H1 (cell line): ENCODE measurements at regions not wholly inside any gene's neighbourhood (a gene's known extent, or its start where the extent isn't known, plus 50 kb on each side); places are given as distances from the start of the nearest gene placed in this dataset.

Experiments
- CTCF ChIA-PET: fragments of 300-600 bp; sonication (Branson Sonifier 250); formaldehyde crosslinking; loops from one replicate; lab custom pipeline; 2021; ENCODE audit not compliant: partially characterized antibody; lab: Charles Lee
- POLR2A ChIA-PET: fragments of 300-600 bp; sonication (Branson Sonifier 250); formaldehyde crosslinking; loops from one replicate; lab custom pipeline; 2021; ENCODE audit warnings: inconsistent platforms; ENCODE audit not compliant: partially characterized antibody; lab: Charles Lee
- DNase-seq, 2 experiments: peaks; one replicate each; pipeline versions ENCODE4 v3.0.0 to v3.0.0-alpha.2; 2010 to 2022; ENCODE audit warnings: low spot score in 2 of 2, low read depth in 1 of 2, mixed read lengths in 1 of 2
- FAIRE-seq: peaks from 2 replicates; lab custom pipeline; 2011; peaks lifted over from hg19 to GRCh38; lab: Jason Lieb, UNC
- H2AFZ ChIP-seq: 2 replicates; pipeline ENCODE4 v1.8.1; 2012; ENCODE audit warnings: low read length, inconsistent platforms
- H2AK5ac ChIP-seq: 2 replicates; pipeline ENCODE4 v1.6.1; 2013; ENCODE audit warnings: low read depth, low read length
- H2BK120ac ChIP-seq: replicated peaks from 2 replicates; pipeline ENCODE3; 2013; ENCODE audit warnings: low read depth, low read length, inconsistent platforms
- H2BK12ac ChIP-seq: 2 replicates; pipeline ENCODE4 v1.6.1; 2013; ENCODE audit warnings: low read depth, low read length
- H2BK15ac ChIP-seq: 2 replicates; pipeline ENCODE4 v1.6.1; 2013; ENCODE audit warnings: low read length
- H2BK20ac ChIP-seq: 2 replicates; pipeline ENCODE4 v1.6.1; 2013; ENCODE audit warnings: low read length
- H2BK5ac ChIP-seq: 2 replicates; pipeline ENCODE4 v1.6.1; 2013; ENCODE audit warnings: low read depth, low read length
- H3K14ac ChIP-seq: 2 replicates; pipeline ENCODE4 v1.6.1; 2013; ENCODE audit warnings: inconsistent platforms; ENCODE audit not compliant: insufficient read length
- H3K18ac ChIP-seq: 2 replicates; pipeline ENCODE4 v1.6.1; 2013; ENCODE audit warnings: low read length; ENCODE audit errors: extremely low read depth
- H3K23ac ChIP-seq: 2 replicates; pipeline ENCODE4 v1.6.1; 2013; ENCODE audit warnings: inconsistent platforms; ENCODE audit not compliant: insufficient read length
- H3K23me2 ChIP-seq: 2 replicates; pipeline ENCODE4 v1.6.1; 2013; ENCODE audit warnings: low read depth, low read length
- H3K27ac ChIP-seq: 2 replicates; pipeline ENCODE4 v1.6.1; 2011; ENCODE audit warnings: low read depth, low read length, inconsistent platforms
- H3K27me3 ChIP-seq, 4 experiments: replicated peaks in 1 of 4; 1 replicate in 1 of 4; 2 replicates in 3 of 4; pipeline versions ENCODE4 v1.6.1 to v1.8.1; 2011 to 2013; ENCODE audit warnings: low read length in 3 of 4, mild to moderate bottlenecking in 3 of 4, inconsistent platforms in 2 of 4, mixed read lengths in 2 of 4, moderate library complexity in 1 of 4; ENCODE audit not compliant: control insufficient read depth in 3 of 4, insufficient read depth in 3 of 4; ENCODE audit errors: extremely low read depth in 1 of 4
- H3K36me3 ChIP-seq, 4 experiments: 2 replicates each; pipeline versions ENCODE4 v1.6.1 to v1.8.1; 2011 to 2013; ENCODE audit warnings: mild to moderate bottlenecking in 4 of 4, low read length in 3 of 4, moderate library complexity in 2 of 4, control low read depth in 1 of 4, inconsistent platforms in 1 of 4; ENCODE audit not compliant: insufficient read depth in 4 of 4, control insufficient read depth in 2 of 4
- H3K4ac ChIP-seq: replicated peaks from 2 replicates; pipeline ENCODE3; 2013; ENCODE audit warnings: low read length, low read depth, mixed read lengths, inconsistent platforms; ENCODE audit not compliant: insufficient read length
- H3K4me1 ChIP-seq, 4 experiments: replicated peaks in 1 of 4; 1 replicate in 1 of 4; 2 replicates in 3 of 4; pipeline versions ENCODE4 v1.6.1 to v1.8.1; 2011 to 2013; ENCODE audit warnings: low read length in 3 of 4, inconsistent platforms in 2 of 4, mixed read lengths in 1 of 4; ENCODE audit not compliant: insufficient read depth in 4 of 4, control insufficient read depth in 3 of 4
- H3K4me2 ChIP-seq, 2 experiments: 2 replicates each; pipeline versions ENCODE4 v1.6.1 to v1.8.1; 2011 to 2013; ENCODE audit warnings: low read depth in 2 of 2, low read length in 2 of 2, control low read depth in 1 of 2, inconsistent platforms in 1 of 2, mild to moderate bottlenecking in 1 of 2; ENCODE audit not compliant: insufficient read depth in 1 of 2
- H3K4me3 ChIP-seq, 4 experiments: fragments of 200-600, 300-600 bp in 1 of 4; sonication (generic), shearing (Covaris generic), sonication (Bioruptor Twin) in 1 of 4; 2 replicates each; pipeline versions ENCODE4 v1.5.1 to v1.8.1; 2011 to 2016; ENCODE audit warnings: low read length in 4 of 4, low read depth in 3 of 4, control low read depth in 2 of 4, inconsistent platforms in 2 of 4, mild to moderate bottlenecking in 2 of 4, mixed read lengths in 1 of 4, moderate library complexity in 1 of 4; ENCODE audit not compliant: insufficient read depth in 2 of 4; ENCODE audit errors: extremely low read depth in 1 of 4
- H3K56ac ChIP-seq: replicated peaks from 2 replicates; pipeline ENCODE3; 2013; ENCODE audit warnings: low read depth, mild to moderate bottlenecking, mixed read lengths, low read length, inconsistent platforms; ENCODE audit not compliant: insufficient read length
- H3K79me1 ChIP-seq: 2 replicates; pipeline ENCODE4 v1.6.1; 2013; ENCODE audit warnings: low read depth, low read length, control low read depth
- H3K79me2 ChIP-seq, 2 experiments: 2 replicates each; pipeline versions ENCODE4 v1.6.1 to v1.8.1; 2012 to 2013; ENCODE audit warnings: low read length in 2 of 2, mild to moderate bottlenecking in 2 of 2, inconsistent platforms in 1 of 2; ENCODE audit not compliant: insufficient read depth in 2 of 2, control insufficient read depth in 1 of 2
- H3K9ac ChIP-seq, 4 experiments: replicated peaks in 1 of 4; 1 replicate in 1 of 4; 2 replicates in 3 of 4; pipeline versions ENCODE4 v1.6.1 to v1.8.1; 2011 to 2013; ENCODE audit warnings: low read depth in 3 of 4, low read length in 3 of 4, control low read depth in 2 of 4, mild to moderate bottlenecking in 2 of 4, moderate library complexity in 2 of 4, inconsistent platforms in 1 of 4; ENCODE audit errors: extremely low read depth in 1 of 4
- H3K9me3 ChIP-seq, 2 experiments: 2 replicates each; pipeline versions ENCODE4 v1.6.1 to v1.8.1; 2012 to 2013; ENCODE audit warnings: mild to moderate bottlenecking in 2 of 2, moderate library complexity in 2 of 2, control low read depth in 1 of 2, inconsistent platforms in 1 of 2, low read depth in 1 of 2, low read length in 1 of 2, mixed read lengths in 1 of 2; ENCODE audit not compliant: insufficient read depth in 2 of 2
- H4K20me1 ChIP-seq, 2 experiments: replicated peaks in 1 of 2; 2 replicates each; pipeline versions ENCODE3 to v1.8.1; 2011 to 2013; ENCODE audit warnings: inconsistent platforms in 2 of 2, low read length in 2 of 2, mild to moderate bottlenecking in 1 of 2; ENCODE audit not compliant: insufficient read depth in 2 of 2, control insufficient read depth in 1 of 2
- H4K5ac ChIP-seq: 2 replicates; pipeline ENCODE4 v1.6.1; 2013; ENCODE audit warnings: low read length, low read depth, mixed read lengths, inconsistent platforms; ENCODE audit not compliant: insufficient read length
- H4K8ac ChIP-seq: 2 replicates; pipeline ENCODE4 v1.8.0; 2013; ENCODE audit warnings: mild to moderate bottlenecking, moderate library complexity, low read length, inconsistent platforms; ENCODE audit not compliant: insufficient read depth; ENCODE audit errors: extremely low read depth
- H4K91ac ChIP-seq: replicated peaks from 2 replicates; pipeline ENCODE3; 2013; ENCODE audit warnings: low read length, mixed read lengths, inconsistent platforms; ENCODE audit not compliant: insufficient read length
- WGBS, 2 experiments: shearing (Covaris generic) in 1 of 2; methylation state at CpG; one replicate each; pipeline versions ENCODE4 v1.1.6 to v1.1.7; 2013 to 2015; ENCODE audit warnings: low lambda C conversion rate in 2 of 2, mixed read lengths in 2 of 2, inconsistent platforms in 1 of 2, low coverage in 1 of 2, missing lambda C conversion rate in 1 of 2; ENCODE audit not compliant: insufficient replicate concordance in 2 of 2, insufficient coverage in 1 of 2, insufficient read length in 1 of 2; ENCODE audit errors: extremely low coverage in 1 of 2, missing lambda C conversion rate in 1 of 2; 5-methylcytosine and 5-hydroxymethylcytosine counted together

GRCh38 chr6:27139756-27140579 is 107.5 kb upstream of the PRSS16 start:
- Histone ChIP-seq H2BK12ac (no peak overlapping the region), H2BK20ac (no peak overlapping the region), H2BK5ac (peak overlapping the region; percentile 86; the same call in 1 of the 2 replicates), H3K4ac (no peak overlapping the region), H3K18ac (peak overlapping the region; percentile 20; the same call in 1 of the 2 replicates), H4K8ac (no peak overlapping the region), H3K14ac (no peak overlapping the region), H2BK15ac (no peak overlapping the region), H3K9me3 (no peaks in the 10 kb centered on the region), H2AFZ (no peak overlapping the region), H3K4me2 (peak overlapping the region; percentile 58 to 64), H3K9ac (peak overlapping the region; percentile 71 to 95 (median 92)), H3K4me1 (peaks cover 0 to 13% (median 4%) of the 10 kb centered on the region in 4 experiments; a peak in 5 of 7 replicates), H4K5ac (peak overlapping the region; percentile 78), H3K4me3 (peak overlapping the region; percentile 50 to 95 (median 70)), H2BK120ac (no peak overlapping the region), H3K23me2 (no peaks in the 10 kb centered on the region; the same call in 1 of the 2 replicates), H3K56ac (peak overlapping the region; percentile 88), H4K20me1 (no peaks in the 10 kb centered on the region), H2AK5ac (no peak overlapping the region), H3K27ac (peak overlapping the region; percentile 95), H3K79me2 (peaks cover 0 to 41% of the 10 kb centered on the region in 2 experiments; a peak in 2 of 4 replicates), H3K27me3 (no peaks in the 10 kb centered on the region), H3K79me1 (no peaks in the 10 kb centered on the region), H3K36me3 (peaks cover 0 to 5% (median 0%) of the 10 kb centered on the region in 4 experiments; a peak in 1 of 8 replicates), H3K23ac (no peak overlapping the region), H4K91ac (no peak overlapping the region)
- FAIRE-seq (no peak), DNase-seq (peak in 1 of 2 experiments; percentile 49)
- ChIA-PET CTCF (no interaction called here), POLR2A (interaction anchor here (0.9 to 21.6 kb wide), 36 partner anchors 8 to 1118 kb away, joined by 3 to 587 read pairs (median 12); a partner anchor contains a TSS)
- 2% methylated on average over 18 of the region's 18 CpGs; no CpG with 5 or more reads in 1 of the 2 experiments for WGBS, 2 experiments
